Neural cell (in vitro differentiated cells): ENCODE measurements at regions not wholly inside any gene's neighbourhood (a gene's known extent, or its start where the extent isn't known, plus 50 kb on each side); places are given as distances from the start of the nearest gene placed in this dataset.

Experiments used
- H2AFZ ChIP-seq: fragments of 200-600, 300-800 bp; sonication (generic), shearing (Covaris generic); 2 replicates; pipeline ENCODE4 v1.6.0; 2014; ENCODE audit warnings: low read depth, mild to moderate bottlenecking, antibody characterized with exemption, low read length, moderate library complexity
- H3F3A ChIP-seq: fragments of 200-600 bp; shearing (Covaris generic); 2 replicates; pipeline ENCODE4 v1.6.1; 2016; ENCODE audit warnings: mild to moderate bottlenecking, moderate library complexity, mixed read lengths, antibody characterized with exemption, low read length; ENCODE audit not compliant: insufficient read depth, poor library complexity, severe bottlenecking
- H3K27ac ChIP-seq: fragments of 200-600, 300-800 bp; sonication (generic), shearing (Covaris generic); 2 replicates; pipeline ENCODE4 v1.5.1; 2014; ENCODE audit warnings: mild to moderate bottlenecking, low read length, moderate library complexity
- H3K27me3 ChIP-seq: fragments of 300-800, 200-600 bp; sonication (generic), shearing (Covaris generic); 2 replicates; pipeline ENCODE4 v1.6.0; 2014; ENCODE audit warnings: mild to moderate bottlenecking, low read depth, low read length, moderate library complexity; ENCODE audit not compliant: insufficient read depth
- H3K36me3 ChIP-seq: fragments of 300-800, 200-600 bp; sonication (generic), shearing (Covaris generic); 2 replicates; pipeline ENCODE4 v1.5.1; 2014; ENCODE audit warnings: mild to moderate bottlenecking, antibody characterized with exemption, low read length, moderate library complexity; ENCODE audit not compliant: insufficient read depth
- H3K4me2 ChIP-seq: fragments of 300-800, 200-600 bp; sonication (generic), shearing (Covaris generic); 2 replicates; pipeline ENCODE4 v1.6.0; 2014; ENCODE audit warnings: mild to moderate bottlenecking, low read length
- H3K4me3 ChIP-seq: fragments of 300-800, 200-600 bp; sonication (generic), shearing (Covaris generic); 2 replicates; pipeline ENCODE4 v1.5.1; 2014; ENCODE audit warnings: mild to moderate bottlenecking, low read length, moderate library complexity
- H3K79me2 ChIP-seq: fragments of 200-600 bp; shearing (Covaris generic); replicated peaks from 2 replicates; pipeline ENCODE4 v1.6.0; 2014; ENCODE audit warnings: mild to moderate bottlenecking, low read length, moderate library complexity; ENCODE audit not compliant: insufficient read depth
- H3K9ac ChIP-seq: fragments of 300-800, 200-600 bp; sonication (generic), shearing (Covaris generic); 2 replicates; pipeline ENCODE4 v1.6.1; 2016; ENCODE audit warnings: mild to moderate bottlenecking, low read length, mixed read lengths
- H3K9me2 ChIP-seq: fragments of 200-600 bp; shearing (Covaris generic); 2 replicates; pipeline ENCODE4 v1.6.1; 2016; ENCODE audit warnings: mild to moderate bottlenecking, low read length, mixed read lengths; ENCODE audit not compliant: insufficient read depth
- H3K9me3 ChIP-seq: fragments of 200-600, 300-800 bp; sonication (generic), shearing (Covaris generic); 2 replicates; pipeline ENCODE4 v1.6.1; 2016; ENCODE audit warnings: mild to moderate bottlenecking, mixed run types, low read length, moderate library complexity, mixed read lengths
- H4K20me1 ChIP-seq: fragments of 200-600 bp; shearing (Covaris generic); 2 replicates; pipeline ENCODE4 v1.6.1; 2016; ENCODE audit warnings: mild to moderate bottlenecking, mixed run types; ENCODE audit not compliant: insufficient read depth
- EP300 ChIP-seq: fragments of 450-650 bp; conservative IDR thresholded peaks from 2 replicates; pipeline ENCODE4 v1.6.1; 2014; ENCODE audit warnings: antibody characterized with exemption, mild to moderate bottlenecking, moderate library complexity; ENCODE audit not compliant: poor library complexity, severe bottlenecking
- EZH2 ChIP-seq: fragments of 200-600, 300-800 bp; shearing (Covaris generic), sonication (generic); IDR thresholded peaks from 2 replicates; pipeline ENCODE4 v1.6.1; 2014; ENCODE audit warnings: antibody characterized with exemption, low read length, borderline replicate concordance, mild to moderate bottlenecking; ENCODE audit not compliant: insufficient read depth, poor library complexity, severe bottlenecking
- MXI1 ChIP-seq: fragments of 450-650 bp; conservative IDR thresholded peaks from 2 replicates; pipeline ENCODE4 v1.6.1; 2014; ENCODE audit warnings: antibody characterized with exemption, mild to moderate bottlenecking; ENCODE audit not compliant: poor library complexity, severe bottlenecking
- POLR2AphosphoS5 ChIP-seq: IDR thresholded peaks from 2 replicates; pipeline ENCODE4 v1.6.1; 2012
- RAD21 ChIP-seq: fragments of 450-650 bp; conservative IDR thresholded peaks from 2 replicates; pipeline ENCODE4 v1.6.1; 2014; ENCODE audit warnings: antibody characterized with exemption, mild to moderate bottlenecking, moderate library complexity
- SMC3 ChIP-seq: fragments of 450-650 bp; conservative IDR thresholded peaks from 2 replicates; pipeline ENCODE4 v1.6.1; 2014; ENCODE audit warnings: antibody characterized with exemption, mild to moderate bottlenecking, moderate library complexity; ENCODE audit not compliant: poor library complexity
- TAF1 ChIP-seq: IDR thresholded peaks from 2 replicates; pipeline ENCODE4 v1.6.1; 2012; ENCODE audit warnings: low read depth
- TF ChIP-seq, protein P1 (sequence below): fragments of 450-650 bp; IDR thresholded peaks from 2 replicates; pipeline ENCODE4 v1.5.1; 2014; ENCODE audit warnings: antibody characterized with exemption, mild to moderate bottlenecking, moderate library complexity; ENCODE audit not compliant: poor library complexity, severe bottlenecking
- TF ChIP-seq, protein P2 (sequence below): IDR thresholded peaks from 2 replicates; pipeline ENCODE4 v1.6.1; 2012; ENCODE audit warnings: borderline replicate concordance

GRCh38 chr1:58391056-58391455 is 155.5 kb downstream of the OMA1 start:
- Histone ChIP-seq H3K9me2 (no peaks in the 10 kb centered on the region), H3K27ac (no peak overlapping the region), H3K36me3 (no peaks in the 10 kb centered on the region), H3K4me3 (no peak overlapping the region), H3K27me3 (no peaks in the 10 kb centered on the region), H3K79me2 (no peaks in the 10 kb centered on the region), H3K9ac (no peak overlapping the region), H3F3A (no peaks in the 10 kb centered on the region), H3K9me3 (no peaks in the 10 kb centered on the region), H4K20me1 (no peaks in the 10 kb centered on the region), H2AFZ (no peak overlapping the region), H3K4me2 (no peak overlapping the region)
- no peak for TF ChIP-seq EZH2
- no peak for TF ChIP-seq EP300
- TF ChIP-seq SMC3, result no peak
- TF ChIP-seq RAD21, result no peak
- no peak for TF ChIP-seq POLR2AphosphoS5
- no peak for TF ChIP-seq MXI1
- no peak for TF ChIP-seq TAF1
- TF ChIP-seq, protein P1, sequence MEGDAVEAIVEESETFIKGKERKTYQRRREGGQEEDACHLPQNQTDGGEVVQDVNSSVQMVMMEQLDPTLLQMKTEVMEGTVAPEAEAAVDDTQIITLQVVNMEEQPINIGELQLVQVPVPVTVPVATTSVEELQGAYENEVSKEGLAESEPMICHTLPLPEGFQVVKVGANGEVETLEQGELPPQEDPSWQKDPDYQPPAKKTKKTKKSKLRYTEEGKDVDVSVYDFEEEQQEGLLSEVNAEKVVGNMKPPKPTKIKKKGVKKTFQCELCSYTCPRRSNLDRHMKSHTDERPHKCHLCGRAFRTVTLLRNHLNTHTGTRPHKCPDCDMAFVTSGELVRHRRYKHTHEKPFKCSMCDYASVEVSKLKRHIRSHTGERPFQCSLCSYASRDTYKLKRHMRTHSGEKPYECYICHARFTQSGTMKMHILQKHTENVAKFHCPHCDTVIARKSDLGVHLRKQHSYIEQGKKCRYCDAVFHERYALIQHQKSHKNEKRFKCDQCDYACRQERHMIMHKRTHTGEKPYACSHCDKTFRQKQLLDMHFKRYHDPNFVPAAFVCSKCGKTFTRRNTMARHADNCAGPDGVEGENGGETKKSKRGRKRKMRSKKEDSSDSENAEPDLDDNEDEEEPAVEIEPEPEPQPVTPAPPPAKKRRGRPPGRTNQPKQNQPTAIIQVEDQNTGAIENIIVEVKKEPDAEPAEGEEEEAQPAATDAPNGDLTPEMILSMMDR, result no peak
- TF ChIP-seq, protein P2, sequence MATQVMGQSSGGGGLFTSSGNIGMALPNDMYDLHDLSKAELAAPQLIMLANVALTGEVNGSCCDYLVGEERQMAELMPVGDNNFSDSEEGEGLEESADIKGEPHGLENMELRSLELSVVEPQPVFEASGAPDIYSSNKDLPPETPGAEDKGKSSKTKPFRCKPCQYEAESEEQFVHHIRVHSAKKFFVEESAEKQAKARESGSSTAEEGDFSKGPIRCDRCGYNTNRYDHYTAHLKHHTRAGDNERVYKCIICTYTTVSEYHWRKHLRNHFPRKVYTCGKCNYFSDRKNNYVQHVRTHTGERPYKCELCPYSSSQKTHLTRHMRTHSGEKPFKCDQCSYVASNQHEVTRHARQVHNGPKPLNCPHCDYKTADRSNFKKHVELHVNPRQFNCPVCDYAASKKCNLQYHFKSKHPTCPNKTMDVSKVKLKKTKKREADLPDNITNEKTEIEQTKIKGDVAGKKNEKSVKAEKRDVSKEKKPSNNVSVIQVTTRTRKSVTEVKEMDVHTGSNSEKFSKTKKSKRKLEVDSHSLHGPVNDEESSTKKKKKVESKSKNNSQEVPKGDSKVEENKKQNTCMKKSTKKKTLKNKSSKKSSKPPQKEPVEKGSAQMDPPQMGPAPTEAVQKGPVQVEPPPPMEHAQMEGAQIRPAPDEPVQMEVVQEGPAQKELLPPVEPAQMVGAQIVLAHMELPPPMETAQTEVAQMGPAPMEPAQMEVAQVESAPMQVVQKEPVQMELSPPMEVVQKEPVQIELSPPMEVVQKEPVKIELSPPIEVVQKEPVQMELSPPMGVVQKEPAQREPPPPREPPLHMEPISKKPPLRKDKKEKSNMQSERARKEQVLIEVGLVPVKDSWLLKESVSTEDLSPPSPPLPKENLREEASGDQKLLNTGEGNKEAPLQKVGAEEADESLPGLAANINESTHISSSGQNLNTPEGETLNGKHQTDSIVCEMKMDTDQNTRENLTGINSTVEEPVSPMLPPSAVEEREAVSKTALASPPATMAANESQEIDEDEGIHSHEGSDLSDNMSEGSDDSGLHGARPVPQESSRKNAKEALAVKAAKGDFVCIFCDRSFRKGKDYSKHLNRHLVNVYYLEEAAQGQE, result no peak

GRCh38 chr1:58390091-58390490 is 156.4 kb downstream of the OMA1 start:
- Histone ChIP-seq H3K4me2 (no peak overlapping the region), H3K79me2 (no peaks in the 10 kb centered on the region), H3K9me3 (no peaks in the 10 kb centered on the region), H3K9ac (no peak overlapping the region), H3K4me3 (no peak overlapping the region), H2AFZ (no peak overlapping the region), H3F3A (no peaks in the 10 kb centered on the region), H3K27me3 (no peaks in the 10 kb centered on the region), H3K27ac (no peak overlapping the region), H4K20me1 (no peaks in the 10 kb centered on the region), H3K36me3 (no peaks in the 10 kb centered on the region), H3K9me2 (no peaks in the 10 kb centered on the region)
- TF ChIP-seq, protein P1, result no peak
- TF ChIP-seq TAF1 (no peak), POLR2AphosphoS5 (no peak), EZH2 (no peak), MXI1 (no peak), SMC3 (no peak), EP300 (no peak), RAD21 (no peak)
- TF ChIP-seq, protein P2, result no peak
